SK-N-SH treated with all-trans-retinoic acid at 6 μM for 48 hours (cell line): ENCODE measurements at regions not wholly inside any gene's neighbourhood (a gene's known extent, or its start where the extent isn't known, plus 50 kb on each side); places are given as distances from the start of the nearest gene placed in this dataset.

Source experiments
- ARNTL ChIP-seq: fragments of 450-650 bp; formaldehyde crosslinking; IDR thresholded peaks from 2 replicates; pipeline ENCODE4 v1.5.0; 2020; ENCODE audit warnings: low read depth, mild to moderate bottlenecking, moderate library complexity, borderline replicate concordance
- CREB5 ChIP-seq: fragments of 250-450 bp; sonication (Bioruptor Pico); IDR thresholded peaks from 2 replicates; pipeline ENCODE4 v1.5.1; 2020; ENCODE audit warnings: low read depth, mild to moderate bottlenecking, moderate library complexity
- SNAI2 ChIP-seq: fragments of 250-450 bp; sonication (Bioruptor Pico); IDR thresholded peaks from 2 replicates; pipeline ENCODE4 v1.5.0; 2020; ENCODE audit warnings: mild to moderate bottlenecking, moderate library complexity
- TF ChIP-seq, protein P1 (sequence below): fragments of 250-450 bp; sonication (Bioruptor Pico); IDR thresholded peaks from 2 replicates; pipeline ENCODE4 v1.8.0; 2020; ENCODE audit warnings: mild to moderate bottlenecking, moderate library complexity, borderline replicate concordance

DNA sequence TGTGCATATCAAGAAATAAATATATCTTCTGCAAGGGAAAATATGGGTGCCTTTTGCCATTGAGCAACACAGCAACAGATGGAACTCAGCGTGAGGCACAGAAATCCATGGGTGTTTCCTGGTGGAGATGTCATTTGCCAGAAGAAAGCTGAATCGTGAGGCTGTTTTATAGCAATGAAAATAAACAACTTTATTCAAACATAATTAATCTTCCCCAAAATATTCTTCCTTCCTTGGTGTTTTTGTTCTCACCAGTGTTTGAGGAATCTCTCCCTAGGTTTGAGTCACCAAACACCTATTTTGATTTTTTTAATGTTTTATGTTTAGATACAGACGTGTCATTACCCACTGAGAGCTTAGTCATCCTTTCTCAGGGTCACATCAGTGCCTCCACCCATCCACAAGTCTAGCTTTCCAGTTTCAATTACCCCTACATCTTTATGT, 65.8 kb upstream of the PAPPA start:
- TF ChIP-seq, protein P1, sequence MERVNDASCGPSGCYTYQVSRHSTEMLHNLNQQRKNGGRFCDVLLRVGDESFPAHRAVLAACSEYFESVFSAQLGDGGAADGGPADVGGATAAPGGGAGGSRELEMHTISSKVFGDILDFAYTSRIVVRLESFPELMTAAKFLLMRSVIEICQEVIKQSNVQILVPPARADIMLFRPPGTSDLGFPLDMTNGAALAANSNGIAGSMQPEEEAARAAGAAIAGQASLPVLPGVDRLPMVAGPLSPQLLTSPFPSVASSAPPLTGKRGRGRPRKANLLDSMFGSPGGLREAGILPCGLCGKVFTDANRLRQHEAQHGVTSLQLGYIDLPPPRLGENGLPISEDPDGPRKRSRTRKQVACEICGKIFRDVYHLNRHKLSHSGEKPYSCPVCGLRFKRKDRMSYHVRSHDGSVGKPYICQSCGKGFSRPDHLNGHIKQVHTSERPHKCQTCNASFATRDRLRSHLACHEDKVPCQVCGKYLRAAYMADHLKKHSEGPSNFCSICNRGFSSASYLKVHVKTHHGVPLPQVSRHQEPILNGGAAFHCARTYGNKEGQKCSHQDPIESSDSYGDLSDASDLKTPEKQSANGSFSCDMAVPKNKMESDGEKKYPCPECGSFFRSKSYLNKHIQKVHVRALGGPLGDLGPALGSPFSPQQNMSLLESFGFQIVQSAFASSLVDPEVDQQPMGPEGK (CRISPR knock-in tag) = no peak
- no peak for TF ChIP-seq SNAI2
- TF ChIP-seq CREB5 (CRISPR knock-in tag) = no peak
- no peak for TF ChIP-seq ARNTL (CRISPR knock-in tag)
